ENCODE measurements at regions not wholly inside any gene's neighbourhood (a gene's known extent, or its start where the extent isn't known, plus 50 kb on each side); places are given as distances from the start of the nearest gene placed in this dataset.

DNA sequence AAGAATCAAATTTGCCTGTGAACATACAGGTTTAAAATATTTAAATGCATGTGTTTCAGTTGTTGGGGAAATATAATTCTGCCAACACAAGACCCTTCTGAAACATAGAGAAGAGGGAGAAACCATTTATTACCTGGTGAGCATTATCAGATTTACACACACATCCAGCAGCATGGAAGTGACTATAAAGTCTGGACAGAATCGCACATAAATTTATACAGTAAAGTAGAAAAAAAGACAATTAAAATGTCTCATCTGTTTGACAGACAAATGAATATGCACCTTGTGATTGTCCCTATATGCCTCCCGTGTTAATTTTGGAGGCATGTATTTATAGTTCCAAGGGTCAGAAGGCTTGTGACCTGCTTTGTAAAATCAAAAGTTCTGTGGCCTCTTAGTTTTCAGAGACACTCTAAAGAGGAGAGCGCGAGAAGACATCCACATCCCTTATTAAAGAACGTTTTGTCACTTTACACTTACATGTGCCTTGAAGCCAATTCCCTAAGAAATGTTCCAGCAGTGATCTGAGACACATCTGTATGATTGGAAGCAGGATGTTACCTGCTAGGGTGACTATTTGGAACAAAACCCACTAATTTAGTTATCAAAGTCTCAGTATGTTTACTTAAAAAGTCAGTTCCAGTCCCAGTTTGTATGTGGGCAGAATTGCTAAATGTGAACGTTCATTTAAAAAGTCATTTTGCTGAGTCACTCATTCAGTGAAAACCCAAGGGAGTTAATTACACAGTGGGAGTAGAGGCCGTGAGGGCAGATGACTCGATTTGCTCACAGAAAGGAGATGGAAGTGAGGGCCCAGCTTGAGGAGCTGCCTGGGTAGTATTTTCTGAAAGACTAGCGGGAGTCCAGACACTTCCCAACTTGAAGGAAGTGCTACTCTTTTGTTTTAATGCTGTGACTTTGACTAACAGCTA is 527.6 kb upstream of the MEX3C start:
- DNase-seq (ENCODE audit: low read depth, low spot score) = peak; percentile 15

DNA sequence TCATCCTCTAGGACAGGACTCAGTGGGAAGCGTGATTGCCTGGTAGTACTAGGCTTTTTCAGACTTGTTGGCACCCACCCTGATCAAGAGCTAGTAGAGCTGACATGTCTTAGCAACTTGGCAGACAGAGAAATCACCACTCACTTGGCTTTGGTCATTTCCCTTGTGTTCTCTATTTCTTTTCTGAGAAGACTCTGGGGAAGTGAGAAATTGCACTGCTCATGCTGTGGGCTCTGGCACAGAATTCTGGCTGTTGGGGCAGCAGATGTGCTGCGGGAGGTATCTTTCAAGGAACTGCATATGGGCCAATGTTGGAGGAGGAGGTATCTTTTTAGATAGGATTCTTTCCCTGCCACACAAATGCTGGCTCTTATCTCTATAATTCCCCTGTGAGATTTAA is 529.1 kb upstream of the MEX3C start:
- no peak for DNase-seq (ENCODE audit: low read depth, low spot score)

- no peak for DNase-seq (ENCODE audit: low read depth, low spot score)
These were observed 530.3 kb upstream of the MEX3C start for GRCh38 chr18:51727780-51728179.

DNA sequence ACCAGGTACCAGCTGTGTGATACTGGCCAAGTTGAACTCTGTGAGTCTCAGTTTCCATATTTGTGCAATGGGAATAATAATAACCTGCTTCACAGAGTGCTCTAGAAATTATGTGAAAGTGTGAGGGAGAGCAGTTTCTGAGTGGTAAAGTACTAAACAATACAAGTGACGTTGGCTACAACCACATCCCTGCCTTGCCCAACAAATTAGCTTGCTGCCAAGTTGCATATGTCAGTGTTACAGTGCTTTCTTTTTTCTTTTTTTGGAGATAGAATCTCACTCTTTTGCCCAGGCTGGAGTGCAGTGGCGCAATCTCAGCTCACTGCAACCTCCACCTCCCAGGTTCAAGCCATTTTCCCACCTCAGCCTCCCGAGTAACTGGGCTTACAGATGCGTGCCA is 533.6 kb upstream of the MEX3C start:
- no peak for DNase-seq (ENCODE audit: low read depth, low spot score)

- no peak for DNase-seq (ENCODE audit: low read depth, low spot score)
These were observed 537.1 kb upstream of the MEX3C start for GRCh38 chr18:51734576-51734975.

GRCh38 chr18:51739044-51739666 is 541.7 kb upstream of the MEX3C start:
- no peak for DNase-seq (ENCODE audit: low read depth, low spot score)

DNA sequence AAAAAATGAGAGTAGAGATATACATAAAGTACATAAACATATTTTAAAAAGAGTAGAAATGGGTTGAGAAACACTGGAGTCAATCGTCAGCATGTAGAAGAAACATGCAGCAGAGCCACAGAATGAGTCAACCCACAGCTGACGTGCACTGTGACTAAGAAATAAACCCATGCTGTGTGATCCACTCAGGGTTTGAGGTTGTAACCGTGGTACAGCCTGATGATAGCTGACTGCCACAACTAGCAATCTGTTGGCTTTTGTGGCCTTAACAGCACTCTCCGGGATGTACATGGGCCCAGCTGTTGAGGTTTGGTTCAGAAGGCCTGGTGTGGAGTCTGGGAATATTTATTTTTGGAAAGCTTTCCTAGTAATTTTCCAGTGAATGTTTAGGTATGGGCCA is 554.4 kb upstream of the MEX3C start:
- no peak for DNase-seq (ENCODE audit: low read depth, low spot score)

GRCh38 chr18:51753365-51754057 is 556.0 kb upstream of the MEX3C start:
- no peak for DNase-seq (ENCODE audit: low read depth, low spot score)

- DNase-seq (ENCODE audit: low read depth, low spot score) = no peak
These were observed 557.1 kb upstream of the MEX3C start for GRCh38 chr18:51754566-51754965.

DNA sequence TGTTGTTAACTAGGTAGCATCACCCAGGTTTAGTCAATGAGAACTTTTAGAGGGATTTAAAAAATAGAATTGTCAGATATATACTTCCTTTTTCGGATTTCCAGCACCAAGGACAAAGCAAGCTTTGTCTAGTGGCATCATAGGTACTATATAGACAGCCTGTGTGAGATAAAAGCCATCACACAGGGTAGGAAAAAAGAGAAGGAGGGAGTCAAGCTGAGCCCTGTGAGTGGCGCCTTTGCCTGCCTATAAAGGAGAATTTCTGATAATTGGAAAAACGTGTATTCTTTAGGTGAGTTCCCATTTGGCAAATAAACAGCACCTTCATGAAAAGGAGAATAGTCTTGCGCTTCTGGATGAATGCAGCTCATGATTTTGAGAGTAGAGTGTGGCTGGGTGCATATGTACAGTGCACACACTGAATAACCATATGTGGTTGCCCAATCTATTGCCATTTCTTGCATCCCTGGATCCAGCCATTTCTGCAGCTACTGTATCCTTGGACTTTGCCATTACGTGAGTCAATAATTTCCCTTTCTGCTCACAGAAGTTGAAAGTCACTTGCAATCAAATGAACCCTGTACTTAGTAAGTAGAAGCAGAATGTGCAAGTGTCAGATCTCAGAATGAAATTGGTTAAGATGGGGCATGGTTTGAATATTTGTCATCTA is 559.9 kb upstream of the MEX3C start:
- DNase-seq (ENCODE audit: low read depth, low spot score) = no peak

GRCh38 chr18:51762373-51762772 is 564.9 kb upstream of the MEX3C start:
- DNase-seq (ENCODE audit: low read depth, low spot score) = no peak

GRCh38 chr18:51765606-51766360 is 568.3 kb upstream of the MEX3C start:
- no peak for DNase-seq (ENCODE audit: low read depth, low spot score)

- DNase-seq (ENCODE audit: low read depth, low spot score) = no peak
These were observed 569.8 kb upstream of the MEX3C start for GRCh38 chr18:51767293-51767692.

DNA sequence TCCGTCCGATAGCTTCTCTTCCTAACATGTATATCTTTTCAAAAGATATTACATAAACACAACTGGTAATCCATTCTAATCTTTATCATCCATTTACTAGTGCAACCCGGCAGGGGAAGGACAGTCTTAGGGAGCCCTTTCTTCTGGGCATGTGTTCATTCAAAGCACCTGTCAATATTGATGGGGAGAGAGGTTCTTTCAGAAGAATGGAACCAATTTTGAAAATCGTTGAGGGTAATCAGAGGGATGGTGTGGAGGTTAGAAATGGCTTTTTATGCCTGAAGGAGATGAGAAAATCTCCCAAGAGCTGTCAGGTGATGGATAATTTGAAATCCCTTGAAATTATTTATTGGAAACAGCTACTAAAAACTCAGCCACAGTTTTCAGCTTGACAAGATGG is 561.9 kb upstream of the DCC start:
- DNase-seq (ENCODE audit: low read depth, low spot score) = no peak

GRCh38 chr18:51789871-51790270 is 550.1 kb upstream of the DCC start:
- DNase-seq (ENCODE audit: low read depth, low spot score) = no peak

GRCh38 chr18:51801514-51801913 is 538.5 kb upstream of the DCC start:
- no peak for DNase-seq (ENCODE audit: low read depth, low spot score)

DNA sequence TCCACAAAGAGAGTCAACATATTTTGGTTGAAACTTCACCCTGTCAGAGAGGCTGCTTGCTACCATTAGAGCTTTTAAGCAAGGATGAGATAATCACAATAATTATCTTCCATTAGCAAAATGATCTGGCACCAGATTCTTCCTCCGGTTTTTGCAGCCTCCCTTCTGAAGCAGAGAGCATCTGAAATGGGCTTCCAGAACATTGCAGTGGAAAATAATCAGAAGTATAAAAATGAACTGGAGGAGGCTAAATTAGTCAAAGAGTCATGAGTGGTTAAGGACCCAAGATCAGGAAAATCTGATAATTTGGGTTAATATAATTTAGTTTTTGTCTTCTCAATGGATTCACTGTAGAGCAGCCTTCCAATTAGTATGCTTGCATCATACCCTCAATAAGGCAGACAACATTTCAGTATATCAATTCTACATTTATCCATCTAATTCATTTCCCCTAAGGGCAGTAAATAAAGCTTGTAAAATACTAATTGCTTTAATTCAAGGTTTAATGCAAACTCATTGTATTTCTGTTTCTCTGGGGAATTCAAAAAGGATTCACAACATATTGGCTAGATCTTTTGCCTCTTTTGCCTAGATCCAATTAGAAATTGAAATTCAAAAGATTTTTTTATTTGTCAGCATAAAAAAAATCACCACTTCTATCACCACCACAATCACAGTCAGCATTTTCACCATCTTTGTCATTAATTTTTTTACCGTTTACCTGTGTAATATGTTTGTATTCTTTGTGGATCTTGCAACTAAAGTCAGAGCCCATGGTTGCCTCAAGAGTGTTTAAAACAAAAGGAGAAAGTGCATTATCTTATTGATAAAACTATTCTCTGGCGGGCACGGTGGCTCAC is 537.2 kb upstream of the DCC start:
- no peak for DNase-seq (ENCODE audit: low read depth, low spot score)

DNA sequence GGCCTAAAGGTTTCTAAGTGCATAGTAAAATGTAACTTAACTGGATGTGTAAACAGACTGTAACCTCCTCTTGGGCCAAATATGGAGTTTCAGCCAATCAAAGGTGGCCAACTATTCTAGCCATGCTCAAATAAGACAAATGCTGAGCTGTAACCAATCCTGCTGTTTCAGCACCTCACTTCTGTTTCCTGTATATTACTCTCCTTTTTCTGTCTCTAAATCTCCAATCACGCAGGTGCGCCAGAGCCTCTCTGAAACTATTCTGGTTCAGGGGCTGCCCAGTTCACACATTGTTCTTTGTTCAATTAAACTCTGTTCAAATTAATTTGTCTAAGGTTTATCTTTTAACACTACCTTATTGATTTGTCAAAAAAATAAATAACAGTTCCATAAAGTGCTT is 532.7 kb upstream of the DCC start:
- no peak for DNase-seq (ENCODE audit: low read depth, low spot score)

- DNase-seq (ENCODE audit: low read depth, low spot score) = no peak
These were observed 528.1 kb upstream of the DCC start for GRCh38 chr18:51811883-51812282.

DNA sequence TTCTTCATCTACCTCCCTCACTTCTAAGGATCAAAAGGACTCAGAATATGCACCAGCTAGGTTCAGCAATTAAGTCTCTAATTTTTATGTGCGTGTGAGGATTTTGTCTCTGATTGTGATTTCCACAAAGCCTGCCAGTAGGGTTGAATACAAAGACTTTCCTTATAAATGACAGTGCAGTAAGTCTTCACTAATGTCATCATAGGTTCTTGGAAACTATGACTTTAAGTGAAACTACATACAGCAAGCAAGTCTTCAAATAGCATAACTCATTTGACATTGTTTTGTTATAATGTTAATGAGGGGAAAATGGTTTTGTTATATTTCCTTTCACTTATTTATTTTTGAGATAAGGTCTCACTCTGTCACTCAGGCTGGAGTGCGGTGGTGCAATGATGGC is 526.3 kb upstream of the DCC start:
- no peak for DNase-seq (ENCODE audit: low read depth, low spot score)

Data from iPS DF 19.7 (cell line).